B cell (primary cell): ENCODE measurements at regions not wholly inside any gene's neighbourhood (a gene's known extent, or its start where the extent isn't known, plus 50 kb on each side); places are given as distances from the start of the nearest gene placed in this dataset.

Source experiments
- CTCF ChIP-seq: fragments of 200-600 bp; IDR thresholded peaks from one replicate; pipeline ENCODE4 v1.8.0; 2022; ENCODE audit warnings: antibody characterized with exemption, mild to moderate bottlenecking
- EZH2 ChIP-seq: IDR thresholded peaks from 2 replicates; pipeline ENCODE4 v1.6.1; 2012; ENCODE audit warnings: borderline replicate concordance, low read depth, mild to moderate bottlenecking, moderate library complexity, low read length; ENCODE audit not compliant: insufficient read depth, poor library complexity, severe bottlenecking

GRCh38 chr3:70876154-70876553 lies 563.7 kb upstream of the MDFIC2 start:
- no peak for TF ChIP-seq EZH2
- TF ChIP-seq CTCF: no peak
